Prostate gland (tissue), 2 donors: ENCODE measurements at regions not wholly inside any gene's neighbourhood (a gene's known extent, or its start where the extent isn't known, plus 50 kb on each side); places are given as distances from the start of the nearest gene placed in this dataset.

ENCODE experiments used
- DNase-seq: peaks from one replicate; pipeline ENCODE4 v3.0.0-alpha.2; 2019; ENCODE audit warnings: low spot score
- H3K27ac ChIP-seq, 2 donors: fragments of 200-600 bp; sonication (generic); 2 replicates each; pipeline ENCODE4 v1.5.1; 2017 to 2019
- H3K27me3 ChIP-seq: fragments of 200-600 bp; sonication (generic); replicated peaks from 2 replicates; pipeline ENCODE4 v1.5.1; 2019; ENCODE audit not compliant: insufficient read depth
- H3K36me3 ChIP-seq, 2 donors: fragments of 200-600 bp; sonication (generic); 1 replicate in 1 of 2; 2 replicates in 1 of 2; pipeline versions ENCODE4 v1.5.1 to v1.8.1; 2017 to 2019
- H3K4me1 ChIP-seq: fragments of 200-600 bp; sonication (generic); replicated peaks from 2 replicates; pipeline ENCODE4 v1.5.1; 2019
- H3K4me3 ChIP-seq, 2 donors: fragments of 200-600 bp; sonication (generic); 2 replicates each; pipeline ENCODE4 v1.5.1; 2017 to 2019
- H3K9me3 ChIP-seq: fragments of 200-600 bp; sonication (generic); 2 replicates; pipeline ENCODE4 v1.5.1; 2017
- CTCF ChIP-seq, 4 experiments: fragments of 200-600 bp in 2 of 4; fragments of 450-650 bp in 2 of 4; sonication (generic) in 2 of 4; IDR thresholded peaks; 1 replicate in 3 of 4; 2 replicates in 1 of 4; pipeline ENCODE4 v1.5.1; 2016 to 2019; ENCODE audit warnings: antibody characterized with exemption in 4 of 4, mild to moderate bottlenecking in 2 of 4, moderate library complexity in 2 of 4
- POLR2A ChIP-seq: fragments of 450-650 bp; IDR thresholded peaks from one replicate; pipeline ENCODE4 v1.6.1; 2016; ENCODE audit warnings: antibody characterized with exemption, mild to moderate bottlenecking
- POLR2AphosphoS5 ChIP-seq: sonication (generic); formaldehyde crosslinking; IDR thresholded peaks from one replicate; pipeline ENCODE4 v1.6.1; 2017; ENCODE audit warnings: antibody characterized with exemption
- WGBS: methylation state at CpG from one replicate; pipeline ENCODE4 v1.1.5; 2018; 5-methylcytosine and 5-hydroxymethylcytosine counted together
- intact Hi-C: fragments of 100-400 bp; cut with DNase I; formaldehyde crosslinking; loops from one replicate; pipeline ENCODE4 v1.14.2; 2022

- intact Hi-C loops = no loop called here
- DNase-seq = no peak
- WGBS = 39% methylated on average over 3 of the region's 3 CpGs
- Histone ChIP-seq H3K27me3 (no peaks in the 10 kb centered on the region), H3K27ac (no peak overlapping the region), H3K4me1 (no peaks in the 10 kb centered on the region), H3K4me3 (no peak overlapping the region), H3K9me3 (no peaks in the 10 kb centered on the region), H3K36me3 (no peaks in the 10 kb centered on the region)
- TF ChIP-seq POLR2A = no peak
Observed at GRCh38 chr3:67733269-67733950, 79.0 kb upstream of the SUCLG2 start.

- WGBS = 71% methylated on average over 2 of the region's 2 CpGs
- no peaks in the 10 kb centered on the region for H3K9me3 ChIP-seq
- no peak for TF ChIP-seq POLR2AphosphoS5
- H3K27ac ChIP-seq = no peak overlapping the region
- H3K36me3 ChIP-seq = no peaks in the 10 kb centered on the region
- intact Hi-C loops = no loop called here
- no peaks in the 10 kb centered on the region for H3K4me1 ChIP-seq
- DNase-seq = no peak
- H3K4me3 ChIP-seq = no peak overlapping the region
- no peaks in the 10 kb centered on the region for H3K27me3 ChIP-seq
Observed at GRCh38 chr3:67724434-67724833, 70.0 kb upstream of the SUCLG2 start.

- no peak overlapping the region for H3K4me3 ChIP-seq
- H3K36me3 ChIP-seq = no peaks in the 10 kb centered on the region
- WGBS = 88% methylated on average over 1 of the region's 1 CpG
- no peak overlapping the region for H3K27ac ChIP-seq
- H3K9me3 ChIP-seq = no peaks in the 10 kb centered on the region
- H3K4me1 ChIP-seq = no peaks in the 10 kb centered on the region
- no peak for DNase-seq
- H3K27me3 ChIP-seq = no peaks in the 10 kb centered on the region
- intact Hi-C loops = no loop called here
- TF ChIP-seq CTCF (IDR thresholded peaks at IDR 0.05) = no peak
- no peak for TF ChIP-seq POLR2AphosphoS5
- no peak for TF ChIP-seq POLR2A
Observed at GRCh38 chr3:67723863-67724262, 69.5 kb upstream of the SUCLG2 start.

GRCh38 chr3:67719333-67719732 is 64.9 kb upstream of the SUCLG2 start:
- Histone ChIP-seq H3K27me3 (no peaks in the 10 kb centered on the region), H3K4me3 (no peak overlapping the region), H3K4me1 (no peaks in the 10 kb centered on the region), H3K36me3 (no peaks in the 10 kb centered on the region), H3K27ac (no peak overlapping the region), H3K9me3 (no peaks in the 10 kb centered on the region)
- no peak for DNase-seq
- intact Hi-C loops = no loop called here
- TF ChIP-seq CTCF (IDR thresholded peaks at IDR 0.05) (no peak), POLR2AphosphoS5 (no peak), POLR2A (no peak)
- WGBS = 90% methylated on average over 3 of the region's 3 CpGs

- H3K36me3 ChIP-seq = no peaks in the 10 kb centered on the region
- WGBS = 75% methylated on average over 5 of the region's 5 CpGs
- intact Hi-C loops = no loop called here
Observed at GRCh38 chr3:67715971-67716370, 61.6 kb upstream of the SUCLG2 start.

More at GRCh38 chr3:67715971-67716370, 61.6 kb upstream of the SUCLG2 start:
- H3K9me3 ChIP-seq = no peaks in the 10 kb centered on the region
- H3K4me1 ChIP-seq = no peaks in the 10 kb centered on the region
- no peak for TF ChIP-seq POLR2AphosphoS5
- TF ChIP-seq POLR2A = no peak
- TF ChIP-seq CTCF (IDR thresholded peaks at IDR 0.05) = no peak
- H3K27ac ChIP-seq = no peak overlapping the region
- no peaks in the 10 kb centered on the region for H3K27me3 ChIP-seq
- DNase-seq = no peak
- H3K4me3 ChIP-seq = no peak overlapping the region
